Neural progenitor cell (in vitro differentiated cells): ENCODE measurements at regions not wholly inside any gene's neighbourhood (a gene's known extent, or its start where the extent isn't known, plus 50 kb on each side); places are given as distances from the start of the nearest gene placed in this dataset.
"Not testable (repeated sequence)": the region's sequence is repeated elsewhere in the genome, so short reads cannot be mapped to it uniquely, and the experiment has no call there.

Source experiments
- CTCF ChIP-seq: fragments of 200-600 bp; sonication (generic); IDR thresholded peaks from 2 replicates; pipeline ENCODE4 v1.5.1; 2017; ENCODE audit warnings: antibody characterized with exemption, mild to moderate bottlenecking
- EZH2 ChIP-seq: fragments of 200-600 bp; sonication (generic); IDR thresholded peaks from 2 replicates; pipeline ENCODE4 v1.6.1; 2017; ENCODE audit warnings: antibody characterized with exemption, mild to moderate bottlenecking, moderate library complexity
- EZH2phosphoT487 ChIP-seq: fragments of 200-600 bp; sonication (generic); IDR thresholded peaks from 2 replicates; pipeline ENCODE4 v1.6.1; 2017; ENCODE audit warnings: antibody characterized with exemption

- not testable (repeated sequence) for TF ChIP-seq CTCF, EZH2phosphoT487, EZH2
Measured at GRCh38 chr20:29516847-29517246, 1740.6 kb upstream of the DEFB115 start.
